Loucy (cell line): ENCODE measurements at regions not wholly inside any gene's neighbourhood (a gene's known extent, or its start where the extent isn't known, plus 50 kb on each side); places are given as distances from the start of the nearest gene placed in this dataset.
"Not testable (repeated sequence)": the region's sequence is repeated elsewhere in the genome, so short reads cannot be mapped to it uniquely, and the experiment has no call there.

Experiments
- H2AFZ ChIP-seq: fragments of 200-600 bp; sonication (generic); 2 replicates; pipeline ENCODE4 v1.6.0; 2016; ENCODE audit warnings: antibody characterized with exemption, mild to moderate bottlenecking, low read length, moderate library complexity
- H3F3A ChIP-seq: fragments of 200-600 bp; 2 replicates; pipeline ENCODE4 v1.6.0; 2016; ENCODE audit warnings: antibody characterized with exemption, low read depth, mild to moderate bottlenecking
- H3K27me3 ChIP-seq: fragments of 200-600 bp; sonication (generic); 2 replicates; pipeline ENCODE4 v1.6.1; 2014; ENCODE audit warnings: low read length, mild to moderate bottlenecking; ENCODE audit not compliant: insufficient read depth, poor library complexity, severe bottlenecking
- H3K36me3 ChIP-seq: fragments of 200-600 bp; sonication (generic); 2 replicates; pipeline ENCODE4 v1.6.1; 2016; ENCODE audit warnings: low read length; ENCODE audit not compliant: insufficient read depth
- H3K4me1 ChIP-seq: fragments of 200-600 bp; sonication (generic); 2 replicates; pipeline ENCODE4 v1.5.1; 2014; ENCODE audit warnings: low read length, mild to moderate bottlenecking; ENCODE audit not compliant: insufficient read depth, poor library complexity, severe bottlenecking
- H3K4me2 ChIP-seq: fragments of 200-600 bp; sonication (generic); 2 replicates; pipeline ENCODE4 v1.6.0; 2014; ENCODE audit warnings: antibody characterized with exemption, low read length, low read depth, mild to moderate bottlenecking; ENCODE audit not compliant: poor library complexity, severe bottlenecking
- H3K4me3 ChIP-seq: fragments of 200-600 bp; sonication (generic); 2 replicates; pipeline ENCODE4 v1.5.1; 2014; ENCODE audit warnings: low read length, mild to moderate bottlenecking, mixed read lengths; ENCODE audit not compliant: poor library complexity, severe bottlenecking
- H3K79me2 ChIP-seq: fragments of 200-600 bp; sonication (generic); 2 replicates; pipeline ENCODE4 v1.6.1; 2014; ENCODE audit warnings: low read length; ENCODE audit not compliant: insufficient read depth
- H3K9ac ChIP-seq: fragments of 200-600 bp; sonication (generic); 2 replicates; pipeline ENCODE4 v1.6.0; 2014; ENCODE audit warnings: mild to moderate bottlenecking, low read depth, low read length, moderate library complexity; ENCODE audit not compliant: poor library complexity, severe bottlenecking
- H3K9me2 ChIP-seq: fragments of 200-600 bp; sonication (generic); replicated peaks from 2 replicates; pipeline ENCODE4 v1.6.1; 2016; ENCODE audit warnings: low read depth, low read length, mixed read lengths
- H3K9me3 ChIP-seq: fragments of 200-600 bp; sonication (generic); 2 replicates; pipeline ENCODE4 v1.6.1; 2014; ENCODE audit warnings: mild to moderate bottlenecking, antibody characterized with exemption, low read length, low read depth; ENCODE audit not compliant: insufficient read depth
- H4K20me1 ChIP-seq: fragments of 200-600 bp; sonication (generic); 2 replicates; pipeline ENCODE4 v1.6.0; 2014; ENCODE audit warnings: antibody characterized with exemption, low read length, mild to moderate bottlenecking; ENCODE audit not compliant: insufficient read depth, poor library complexity, severe bottlenecking
- EZH2phosphoT487 ChIP-seq: fragments of 200-600 bp; IDR thresholded peaks from 2 replicates; pipeline ENCODE4 v1.6.1; 2018; ENCODE audit warnings: antibody characterized with exemption, mild to moderate bottlenecking, moderate library complexity, borderline replicate concordance
- TF ChIP-seq, protein P1 (sequence below): fragments of 200-600 bp; sonication (generic); conservative IDR thresholded peaks from 2 replicates; pipeline ENCODE4 v1.5.1; 2014; ENCODE audit warnings: mild to moderate bottlenecking, antibody characterized with exemption, low read length

DNA sequence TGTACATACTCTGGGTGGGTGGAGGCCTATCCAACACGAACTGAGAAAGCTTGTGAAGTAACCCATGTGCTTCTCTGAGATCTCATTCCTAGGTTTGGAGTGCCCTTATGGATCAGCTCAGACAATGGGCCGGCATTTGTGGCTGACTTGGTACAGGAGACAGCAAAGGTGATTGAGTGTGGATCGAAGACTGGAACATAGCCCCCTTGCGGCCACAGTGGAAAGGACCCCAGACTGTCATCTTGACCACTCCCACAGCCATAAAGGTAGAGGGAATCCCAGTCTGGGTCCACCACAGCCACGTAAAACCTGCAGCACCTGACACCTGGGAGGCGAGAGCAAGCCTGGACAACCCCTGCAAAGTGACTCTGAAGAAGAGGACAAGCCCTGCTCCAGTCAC is 598.0 kb upstream of the AADAT start:
- no peak for TF ChIP-seq EZH2phosphoT487
- TF ChIP-seq, protein P1, sequence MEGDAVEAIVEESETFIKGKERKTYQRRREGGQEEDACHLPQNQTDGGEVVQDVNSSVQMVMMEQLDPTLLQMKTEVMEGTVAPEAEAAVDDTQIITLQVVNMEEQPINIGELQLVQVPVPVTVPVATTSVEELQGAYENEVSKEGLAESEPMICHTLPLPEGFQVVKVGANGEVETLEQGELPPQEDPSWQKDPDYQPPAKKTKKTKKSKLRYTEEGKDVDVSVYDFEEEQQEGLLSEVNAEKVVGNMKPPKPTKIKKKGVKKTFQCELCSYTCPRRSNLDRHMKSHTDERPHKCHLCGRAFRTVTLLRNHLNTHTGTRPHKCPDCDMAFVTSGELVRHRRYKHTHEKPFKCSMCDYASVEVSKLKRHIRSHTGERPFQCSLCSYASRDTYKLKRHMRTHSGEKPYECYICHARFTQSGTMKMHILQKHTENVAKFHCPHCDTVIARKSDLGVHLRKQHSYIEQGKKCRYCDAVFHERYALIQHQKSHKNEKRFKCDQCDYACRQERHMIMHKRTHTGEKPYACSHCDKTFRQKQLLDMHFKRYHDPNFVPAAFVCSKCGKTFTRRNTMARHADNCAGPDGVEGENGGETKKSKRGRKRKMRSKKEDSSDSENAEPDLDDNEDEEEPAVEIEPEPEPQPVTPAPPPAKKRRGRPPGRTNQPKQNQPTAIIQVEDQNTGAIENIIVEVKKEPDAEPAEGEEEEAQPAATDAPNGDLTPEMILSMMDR = no peak
- Histone ChIP-seq H4K20me1 (no peaks in the 10 kb centered on the region), H3K9me2 (no peaks in the 10 kb centered on the region), H3K4me1 (no peaks in the 10 kb centered on the region), H3K9me3 (no peaks in the 10 kb centered on the region), H3K4me2 (no peak overlapping the region), H3K27me3 (no peaks in the 10 kb centered on the region), H3K4me3 (no peak overlapping the region), H3K36me3 (no peaks in the 10 kb centered on the region), H3K9ac (no peak overlapping the region), H3K79me2 (no peaks in the 10 kb centered on the region), H2AFZ (no peak overlapping the region), H3F3A (no peaks in the 10 kb centered on the region)

- H3K9me2 ChIP-seq, H3K4me3 ChIP-seq, H3K36me3 ChIP-seq, H3K9ac ChIP-seq, H3K4me1 ChIP-seq, H2AFZ ChIP-seq, H4K20me1 ChIP-seq, H3K9me3 ChIP-seq, H3K4me2 ChIP-seq, H3F3A ChIP-seq, H3K79me2 ChIP-seq, H3K27me3 ChIP-seq: not testable (repeated sequence)
Observed at GRCh38 chr4:170685701-170686100, 595.9 kb upstream of the AADAT start.

GRCh38 chr4:170682558-170683294 is 593.0 kb upstream of the AADAT start:
- no peak overlapping the region for H3K4me2 ChIP-seq

GRCh38 chr4:170682087-170682486 is 592.3 kb upstream of the AADAT start:
- not testable (repeated sequence) for H3K79me2 ChIP-seq, H3K4me3 ChIP-seq, H3K9me3 ChIP-seq, H2AFZ ChIP-seq, H4K20me1 ChIP-seq, H3K4me1 ChIP-seq, H3K27me3 ChIP-seq, H3K9ac ChIP-seq, H3K9me2 ChIP-seq, H3K4me2 ChIP-seq, H3K36me3 ChIP-seq, H3F3A ChIP-seq

More at GRCh38 chr4:170682558-170683294, 593.0 kb upstream of the AADAT start:
- H3F3A ChIP-seq = no peaks in the 10 kb centered on the region
- H4K20me1 ChIP-seq = no peaks in the 10 kb centered on the region
- H3K4me3 ChIP-seq = no peak overlapping the region
- no peaks in the 10 kb centered on the region for H3K9me2 ChIP-seq
- no peak overlapping the region for H2AFZ ChIP-seq
- H3K9ac ChIP-seq = no peak overlapping the region
- TF ChIP-seq, protein P1 = no peak
- no peak for TF ChIP-seq EZH2phosphoT487
- H3K4me1 ChIP-seq = no peaks in the 10 kb centered on the region
- H3K27me3 ChIP-seq = no peaks in the 10 kb centered on the region
- H3K9me3 ChIP-seq = no peaks in the 10 kb centered on the region
- H3K36me3 ChIP-seq = no peaks in the 10 kb centered on the region
- no peaks in the 10 kb centered on the region for H3K79me2 ChIP-seq
